ENCODE measurements at regions not wholly inside any gene's neighbourhood (a gene's known extent, or its start where the extent isn't known, plus 50 kb on each side); places are given as distances from the start of the nearest gene placed in this dataset.

DNA sequence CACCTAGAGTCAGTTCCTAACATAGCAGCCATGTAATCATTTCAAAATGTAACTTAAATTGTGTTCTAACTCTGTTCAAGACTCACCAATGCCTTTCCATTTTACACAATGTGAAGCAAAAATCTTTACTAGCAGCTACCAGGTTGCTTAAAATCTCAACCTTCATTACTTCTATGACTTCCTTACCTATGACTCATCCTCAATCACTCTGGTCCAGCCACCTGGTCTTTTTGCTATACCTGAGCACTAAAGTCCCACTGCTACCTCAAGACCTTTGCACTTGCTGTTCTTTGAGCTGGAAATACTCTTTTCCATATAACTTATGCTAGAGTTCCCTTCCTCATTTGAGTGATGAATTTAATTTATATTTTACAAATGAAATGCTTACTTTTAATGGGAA, 993.2 kb downstream of the NTRK3 start:
- no peak overlapping the region for H4K91ac ChIP-seq (replicated peaks; ENCODE audit: insufficient read length, low read length)
- no peak overlapping the region for H3K56ac ChIP-seq (replicated peaks; ENCODE audit: insufficient read length, low read depth, low read length)
- FAIRE-seq, result no peak
- H3K23ac ChIP-seq (ENCODE audit: insufficient read length), result no peak overlapping the region
- no peak overlapping the region for H3K4ac ChIP-seq (replicated peaks; ENCODE audit: insufficient read length, low read depth, low read length)
- H2AFZ ChIP-seq (ENCODE audit: low read length), result no peak overlapping the region
- H3K4me2 ChIP-seq (ENCODE audit: insufficient read depth in 1 of 2, low read depth in 2 of 2, low read length in 2 of 2), result no peak overlapping the region
- ChIA-PET CTCF (ENCODE audit: partially characterized antibody) (no interaction called here), POLR2A (ENCODE audit: partially characterized antibody) (no interaction called here)
- no peaks in the 10 kb centered on the region for H3K79me1 ChIP-seq (ENCODE audit: low read depth, low read length)
- no peak overlapping the region for H2BK15ac ChIP-seq (ENCODE audit: low read length)
- H3K18ac ChIP-seq (ENCODE audit: extremely low read depth, low read length), result no peak overlapping the region
- H3K9me3 ChIP-seq (ENCODE audit: insufficient read depth in 2 of 2, low read depth in 1 of 2, low read length in 1 of 2), result 0 out of 4 replicates have a peak, but pooled peaks cover 0 to 5% of the 10 kb centered on the region in 2 experiments
- no peak overlapping the region for H3K14ac ChIP-seq (ENCODE audit: insufficient read length)
- H3K4me1 ChIP-seq (replicated peaks in 1 of 4; ENCODE audit: control insufficient read depth in 3 of 4, insufficient read depth in 4 of 4, low read length in 3 of 4), result peaks cover 0 to 6% (median 2%) of the 10 kb centered on the region in 4 experiments; a peak in 3 of 7 replicates
- H2BK12ac ChIP-seq (ENCODE audit: low read depth, low read length), result no peak overlapping the region
- no peak overlapping the region for H2AK5ac ChIP-seq (ENCODE audit: low read depth, low read length)
- H3K79me2 ChIP-seq (ENCODE audit: control insufficient read depth in 1 of 2, insufficient read depth in 2 of 2, low read length in 2 of 2), result no peaks in the 10 kb centered on the region
- H2BK20ac ChIP-seq (ENCODE audit: low read length), result no peak overlapping the region
- H3K23me2 ChIP-seq (ENCODE audit: low read depth, low read length), result no peaks in the 10 kb centered on the region
- H3K27ac ChIP-seq (ENCODE audit: low read depth, low read length), result no peak overlapping the region
- H3K27me3 ChIP-seq (replicated peaks in 1 of 4; ENCODE audit: control insufficient read depth in 3 of 4, extremely low read depth in 1 of 4, insufficient read depth in 3 of 4, low read length in 3 of 4), result no peaks in the 10 kb centered on the region
- H4K5ac ChIP-seq (ENCODE audit: insufficient read length, low read depth, low read length), result no peak overlapping the region
- no peak overlapping the region for H2BK5ac ChIP-seq (ENCODE audit: low read depth, low read length)
- H3K36me3 ChIP-seq (ENCODE audit: control insufficient read depth in 2 of 4, insufficient read depth in 4 of 4, low read length in 3 of 4), result no peaks in the 10 kb centered on the region
- H3K4me3 ChIP-seq (ENCODE audit: extremely low read depth in 1 of 4, insufficient read depth in 2 of 4, low read depth in 3 of 4, low read length in 4 of 4), result no peak overlapping the region
- H2BK120ac ChIP-seq (replicated peaks; ENCODE audit: low read depth, low read length), result no peak overlapping the region
- H4K8ac ChIP-seq (ENCODE audit: extremely low read depth, insufficient read depth, low read length), result no peak overlapping the region
- no peak overlapping the region for H3K9ac ChIP-seq (replicated peaks in 1 of 4; ENCODE audit: extremely low read depth in 1 of 4, low read depth in 3 of 4, low read length in 3 of 4)
- no peaks in the 10 kb centered on the region for H4K20me1 ChIP-seq (replicated peaks in 1 of 2; ENCODE audit: control insufficient read depth in 1 of 2, insufficient read depth in 2 of 2, low read length in 2 of 2)
- DNase-seq (ENCODE audit: low read depth in 1 of 2, low spot score in 2 of 2), result no peak
- TF ChIP-seq RFX5 (IDR thresholded peaks at IDR 0.05; ENCODE audit: borderline replicate concordance, low read depth, low read length) (no peak), FOSL1 (IDR thresholded peaks at IDR 0.05; ENCODE audit: insufficient read depth, low read depth, low read length) (no peak), SP2 (IDR thresholded peaks at IDR 0.05; ENCODE audit: low read length) (no peak), HDAC6 (IDR thresholded peaks at IDR 0.05; ENCODE audit: low read depth, low read length) (no peak), ZNF274 (IDR thresholded peaks at IDR 0.05; ENCODE audit: borderline replicate concordance, extremely low read depth, low read length) (no peak), SP1 (IDR thresholded peaks at IDR 0.05; ENCODE audit: low read depth, low read length) (no peak), TBP (IDR thresholded peaks at IDR 0.05; ENCODE audit: low read depth, low read length) (no peak), SAP30 (IDR thresholded peaks at IDR 0.05; ENCODE audit: insufficient read depth, insufficient replicate concordance, low read length) (no peak), BRCA1 (IDR thresholded peaks at IDR 0.05; ENCODE audit: low read depth, low read length) (no peak), CREB1 (IDR thresholded peaks at IDR 0.05) (no peak)
- TF ChIP-seq, protein P1, sequence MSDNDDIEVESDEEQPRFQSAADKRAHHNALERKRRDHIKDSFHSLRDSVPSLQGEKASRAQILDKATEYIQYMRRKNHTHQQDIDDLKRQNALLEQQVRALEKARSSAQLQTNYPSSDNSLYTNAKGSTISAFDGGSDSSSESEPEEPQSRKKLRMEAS (IDR thresholded peaks at IDR 0.05), result no peak
- TF ChIP-seq, protein P2, sequence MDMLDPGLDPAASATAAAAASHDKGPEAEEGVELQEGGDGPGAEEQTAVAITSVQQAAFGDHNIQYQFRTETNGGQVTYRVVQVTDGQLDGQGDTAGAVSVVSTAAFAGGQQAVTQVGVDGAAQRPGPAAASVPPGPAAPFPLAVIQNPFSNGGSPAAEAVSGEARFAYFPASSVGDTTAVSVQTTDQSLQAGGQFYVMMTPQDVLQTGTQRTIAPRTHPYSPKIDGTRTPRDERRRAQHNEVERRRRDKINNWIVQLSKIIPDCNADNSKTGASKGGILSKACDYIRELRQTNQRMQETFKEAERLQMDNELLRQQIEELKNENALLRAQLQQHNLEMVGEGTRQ (IDR thresholded peaks at IDR 0.05; ENCODE audit: low read length), result no peak
- TF ChIP-seq, protein P3, sequence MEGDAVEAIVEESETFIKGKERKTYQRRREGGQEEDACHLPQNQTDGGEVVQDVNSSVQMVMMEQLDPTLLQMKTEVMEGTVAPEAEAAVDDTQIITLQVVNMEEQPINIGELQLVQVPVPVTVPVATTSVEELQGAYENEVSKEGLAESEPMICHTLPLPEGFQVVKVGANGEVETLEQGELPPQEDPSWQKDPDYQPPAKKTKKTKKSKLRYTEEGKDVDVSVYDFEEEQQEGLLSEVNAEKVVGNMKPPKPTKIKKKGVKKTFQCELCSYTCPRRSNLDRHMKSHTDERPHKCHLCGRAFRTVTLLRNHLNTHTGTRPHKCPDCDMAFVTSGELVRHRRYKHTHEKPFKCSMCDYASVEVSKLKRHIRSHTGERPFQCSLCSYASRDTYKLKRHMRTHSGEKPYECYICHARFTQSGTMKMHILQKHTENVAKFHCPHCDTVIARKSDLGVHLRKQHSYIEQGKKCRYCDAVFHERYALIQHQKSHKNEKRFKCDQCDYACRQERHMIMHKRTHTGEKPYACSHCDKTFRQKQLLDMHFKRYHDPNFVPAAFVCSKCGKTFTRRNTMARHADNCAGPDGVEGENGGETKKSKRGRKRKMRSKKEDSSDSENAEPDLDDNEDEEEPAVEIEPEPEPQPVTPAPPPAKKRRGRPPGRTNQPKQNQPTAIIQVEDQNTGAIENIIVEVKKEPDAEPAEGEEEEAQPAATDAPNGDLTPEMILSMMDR (IDR thresholded peaks at IDR 0.05; ENCODE audit: control extremely low read depth in 1 of 3, insufficient read depth in 1 of 3, low read depth in 1 of 3, low read length in 3 of 3), result no peak
